Transverse colon (tissue), 4 donors: ENCODE measurements at regions not wholly inside any gene's neighbourhood (a gene's known extent, or its start where the extent isn't known, plus 50 kb on each side); places are given as distances from the start of the nearest gene placed in this dataset.

ENCODE experiments used
- CTCF ChIP-seq, 5 experiments: fragments of 200-600 bp in 3 of 5; fragments of 450-650 bp in 2 of 5; sonication (generic) in 3 of 5; IDR thresholded peaks; 1 replicate in 2 of 5; 2 replicates in 3 of 5; pipeline ENCODE4 v1.5.1; 2016 to 2017; ENCODE audit warnings: antibody characterized with exemption in 5 of 5, inconsistent platforms in 3 of 5, mild to moderate bottlenecking in 2 of 5, moderate library complexity in 1 of 5
- EP300 ChIP-seq: sonication (generic); formaldehyde crosslinking; IDR thresholded peaks from one replicate; pipeline ENCODE4 v1.6.1; 2017; ENCODE audit warnings: antibody characterized with exemption, low read depth
- POLR2AphosphoS5 ChIP-seq, 3 donors: sonication (generic); formaldehyde crosslinking; IDR thresholded peaks; one replicate each; pipeline ENCODE4 v1.6.1; 2016; ENCODE audit warnings: antibody characterized with exemption in 3 of 3

- TF ChIP-seq CTCF (IDR thresholded peaks at IDR 0.05) (no peak), POLR2AphosphoS5 (IDR thresholded peaks at IDR 0.05) (no peak), EP300 (no peak)
Observed at GRCh38 chr19:28511655-28512054, 701.3 kb downstream of the UQCRFS1 start.
